HEK293T (cell line): ENCODE measurements at regions not wholly inside any gene's neighbourhood (a gene's known extent, or its start where the extent isn't known, plus 50 kb on each side); places are given as distances from the start of the nearest gene placed in this dataset.

ENCODE experiments used
- CTCF ChIA-PET: fragments of 350-600 bp; formaldehyde crosslinking; extraction: SDS; loops from one replicate; lab custom pipeline; 2021; ENCODE audit warnings: antibody characterized with exemption, inconsistent platforms; lab: Yijun Ruan, JAX
- POLR2A ChIA-PET: fragments of 350-600 bp; formaldehyde crosslinking; extraction: SDS; loops from one replicate; lab custom pipeline; 2020; ENCODE audit warnings: antibody characterized with exemption, inconsistent platforms; lab: Yijun Ruan, JAX
- DNase-seq: peaks from one replicate; pipeline ENCODE4 v3.0.0; 2012; ENCODE audit warnings: mixed read lengths; ENCODE audit errors: extremely low spot score
- ARNT ChIP-seq: fragments of 450-650 bp; IDR thresholded peaks from 2 replicates; pipeline ENCODE4 v1.6.1; 2017; ENCODE audit warnings: mild to moderate bottlenecking
- BHLHE40 ChIP-seq: fragments of 450-650 bp; IDR thresholded peaks from 2 replicates; pipeline ENCODE4 v1.6.1; 2016; ENCODE audit warnings: mild to moderate bottlenecking, moderate library complexity, borderline replicate concordance
- CTBP1 ChIP-seq: fragments of 450-650 bp; IDR thresholded peaks from 2 replicates; pipeline ENCODE4 v1.6.1; 2016; ENCODE audit warnings: borderline replicate concordance
- ELF4 ChIP-seq: fragments of 450-650 bp; IDR thresholded peaks from 2 replicates; pipeline ENCODE4 v1.6.1; 2017; ENCODE audit warnings: antibody characterized with exemption
- FOXA1 ChIP-seq: fragments of 450-650 bp; IDR thresholded peaks from 2 replicates; pipeline ENCODE4 v1.6.1; 2016; ENCODE audit warnings: mild to moderate bottlenecking
- FOXK2 ChIP-seq: fragments of 450-650 bp; IDR thresholded peaks from 2 replicates; pipeline ENCODE4 v1.6.1; 2016; ENCODE audit warnings: mild to moderate bottlenecking
- FOXM1 ChIP-seq: fragments of 450-650 bp; IDR thresholded peaks from 2 replicates; pipeline ENCODE4 v1.6.1; 2017; ENCODE audit warnings: mild to moderate bottlenecking, borderline replicate concordance
- HDGF ChIP-seq: fragments of 450-650 bp; IDR thresholded peaks from 2 replicates; pipeline ENCODE4 v1.6.1; 2017; ENCODE audit warnings: antibody characterized with exemption, borderline replicate concordance
- L3MBTL2 ChIP-seq: fragments of 450-650 bp; conservative IDR thresholded peaks from 2 replicates; pipeline ENCODE4 v1.6.1; 2016; ENCODE audit warnings: mild to moderate bottlenecking
- LEF1 ChIP-seq: fragments of 450-650 bp; IDR thresholded peaks from 2 replicates; pipeline ENCODE4 v1.6.1; 2017; ENCODE audit warnings: mild to moderate bottlenecking, borderline replicate concordance
- NFRKB ChIP-seq: fragments of 450-650 bp; IDR thresholded peaks from 2 replicates; pipeline ENCODE4 v1.6.1; 2016; ENCODE audit warnings: mild to moderate bottlenecking, moderate library complexity
- PKNOX1 ChIP-seq: fragments of 450-650 bp; IDR thresholded peaks from 2 replicates; pipeline ENCODE4 v1.6.1; 2016
- SP1 ChIP-seq: fragments of 450-650 bp; IDR thresholded peaks from 2 replicates; pipeline ENCODE4 v1.6.1; 2017
- SUZ12 ChIP-seq: fragments of 450-650 bp; IDR thresholded peaks from 2 replicates; pipeline ENCODE4 v1.6.1; 2016; ENCODE audit warnings: mild to moderate bottlenecking
- TARDBP ChIP-seq: fragments of 450-650 bp; IDR thresholded peaks from 2 replicates; pipeline ENCODE4 v1.6.1; 2016
- ZNF384 ChIP-seq: fragments of 450-650 bp; IDR thresholded peaks from 2 replicates; pipeline ENCODE4 v1.6.1; 2016

GRCh38 chr10:129339191-129339590 lies 127.8 kb upstream of the MGMT start:
- ChIA-PET POLR2A (no interaction called here), CTCF (no interaction called here)
- no peak for DNase-seq
- TF ChIP-seq FOXA1 = no peak
- no peak for TF ChIP-seq SP1
- TF ChIP-seq LEF1 = no peak
- no peak for TF ChIP-seq TARDBP
- no peak for TF ChIP-seq PKNOX1
- TF ChIP-seq NFRKB = no peak
- no peak for TF ChIP-seq CTBP1
- no peak for TF ChIP-seq FOXK2
- TF ChIP-seq BHLHE40 = no peak
- no peak for TF ChIP-seq FOXM1
- no peak for TF ChIP-seq ELF4
- no peak for TF ChIP-seq ARNT

GRCh38 chr10:129339841-129340240 lies 127.2 kb upstream of the MGMT start:
- TF ChIP-seq ZNF384 = no peak
- no peak for TF ChIP-seq ELF4
- no peak for TF ChIP-seq NFRKB
- TF ChIP-seq SUZ12 = no peak
- no peak for TF ChIP-seq SP1
- no peak for TF ChIP-seq CTBP1
- no peak for TF ChIP-seq PKNOX1
- no peak for TF ChIP-seq ARNT
- TF ChIP-seq FOXA1 = no peak
- TF ChIP-seq HDGF = no peak
- TF ChIP-seq FOXM1 = no peak
- no peak for TF ChIP-seq FOXK2
- no peak for TF ChIP-seq TARDBP
- no peak for TF ChIP-seq L3MBTL2
- TF ChIP-seq BHLHE40 = no peak
- POLR2A ChIA-PET = no interaction called here
- no peak for DNase-seq
- CTCF ChIA-PET = no interaction called here

- TF ChIP-seq LEF1 (no peak), FOXA1 (no peak), HDGF (no peak), CTBP1 (no peak), NFRKB (no peak), SUZ12 (no peak)
- ChIA-PET POLR2A (interaction anchor here (0.6 kb wide), 1 partner anchor 103 kb away, joined by 3 read pairs; no protein-coding TSS in a partner anchor), CTCF (no interaction called here)
- no peak for DNase-seq
These were observed 126.0 kb upstream of the MGMT start for GRCh38 chr10:129341087-129341486.

- ChIA-PET CTCF (no interaction called here), POLR2A (no interaction called here)
- DNase-seq = no peak
- TF ChIP-seq ELF4 = no peak
- TF ChIP-seq SP1 = no peak
- TF ChIP-seq HDGF = no peak
- TF ChIP-seq ZNF384 = no peak
- TF ChIP-seq LEF1 = no peak
- no peak for TF ChIP-seq BHLHE40
- TF ChIP-seq PKNOX1 = no peak
- no peak for TF ChIP-seq FOXA1
- no peak for TF ChIP-seq SUZ12
- TF ChIP-seq TARDBP = no peak
- TF ChIP-seq FOXM1 = no peak
- no peak for TF ChIP-seq FOXK2
- TF ChIP-seq L3MBTL2 = no peak
- TF ChIP-seq NFRKB = no peak
- no peak for TF ChIP-seq CTBP1
- TF ChIP-seq ARNT = no peak
These were observed 124.7 kb upstream of the MGMT start for GRCh38 chr10:129342385-129342784.

- ChIA-PET POLR2A (no interaction called here), CTCF (no interaction called here)
- DNase-seq = no peak
- no peak for TF ChIP-seq L3MBTL2
- no peak for TF ChIP-seq SP1
- no peak for TF ChIP-seq ZNF384
- TF ChIP-seq HDGF = no peak
- TF ChIP-seq FOXM1 = no peak
- TF ChIP-seq CTBP1 = no peak
- no peak for TF ChIP-seq NFRKB
- TF ChIP-seq PKNOX1 = no peak
- TF ChIP-seq ELF4 = no peak
- no peak for TF ChIP-seq LEF1
- no peak for TF ChIP-seq TARDBP
- TF ChIP-seq SUZ12 = no peak
- TF ChIP-seq FOXK2 = no peak
These were observed 123.9 kb upstream of the MGMT start for GRCh38 chr10:129343141-129343540.

GRCh38 chr10:129344103-129344502 lies 122.9 kb upstream of the MGMT start:
- TF ChIP-seq CTBP1 (no peak), HDGF (no peak), LEF1 (no peak), FOXM1 (no peak), ARNT (no peak)
- ChIA-PET CTCF (no interaction called here), POLR2A (no interaction called here)
- no peak for DNase-seq
